ENCODE measurements at regions not wholly inside any gene's neighbourhood (a gene's known extent, or its start where the extent isn't known, plus 50 kb on each side); places are given as distances from the start of the nearest gene placed in this dataset.

- Histone ChIP-seq H4K20me1 (ENCODE audit: insufficient read depth, low read length) (no peaks in the 10 kb centered on the region), H3K4me2 (ENCODE audit: low read length) (no peak overlapping the region), H3K27ac (ENCODE audit: low read depth, low read length, poor library complexity, severe bottlenecking) (no peak overlapping the region), H3K4me3 (ENCODE audit: low read depth, low read length, poor library complexity, severe bottlenecking) (no peak overlapping the region), H2AFZ (ENCODE audit: low read length) (no peak overlapping the region), H3K4me1 (ENCODE audit: insufficient read depth, low read length, poor library complexity, severe bottlenecking) (no peaks in the 10 kb centered on the region), H3K9me2 (ENCODE audit: insufficient read depth, low read length) (no peaks in the 10 kb centered on the region), H3K36me3 (ENCODE audit: insufficient read depth, low read length) (no peaks in the 10 kb centered on the region), H3K79me2 (ENCODE audit: insufficient read depth, low read depth, low read length) (no peaks in the 10 kb centered on the region), H3K9me3 (ENCODE audit: low read length) (no peaks in the 10 kb centered on the region)
- intact Hi-C loops (cut with micrococcal nuclease; ENCODE audit: unreplicated experiment) = no loop called here
- CTCF ChIA-PET (ENCODE audit: unreplicated experiment) = no interaction called here
- POLR2A ChIA-PET = interaction anchor here (0.6 kb wide), 1 partner anchor 244 kb away, joined by 3 read pairs; no protein-coding TSS in a partner anchor
- TF ChIP-seq EZH2phosphoT487 (IDR thresholded peaks at IDR 0.05; ENCODE audit: borderline replicate concordance, low read depth, low read length) (no peak), CTCF (conservative IDR thresholded peaks at IDR 0.05; ENCODE audit: low read length) (no peak)
- BruUV-seq (replicated peaks) = no TSS peak
- no peak for DNase-seq (ENCODE audit: low spot score)
These were observed 156.2 kb downstream of the UXS1 start for GRCh38 chr2:106037932-106038331.

DNA sequence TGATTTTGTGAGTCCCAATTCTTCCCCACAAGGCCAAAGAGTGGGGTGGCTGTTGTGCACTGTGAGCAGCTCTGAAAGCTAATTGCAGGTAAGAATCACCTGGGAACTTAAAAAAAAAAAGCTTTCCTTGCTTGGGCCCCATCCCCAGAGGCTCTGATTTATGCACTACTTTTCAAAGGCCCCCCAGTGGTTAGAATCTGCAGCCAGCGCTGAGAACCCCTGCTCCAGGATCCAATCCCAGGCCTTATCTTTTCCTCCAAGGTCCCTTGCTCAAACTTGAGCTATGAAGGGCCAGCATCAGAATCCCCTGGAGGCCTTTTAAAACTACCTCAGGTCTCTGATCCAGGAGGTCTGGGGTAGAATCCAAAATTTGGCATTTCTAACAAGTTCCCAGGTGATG, 156.8 kb downstream of the UXS1 start:
- Histone ChIP-seq H3K9me2 (ENCODE audit: insufficient read depth, low read length) (no peaks in the 10 kb centered on the region), H3K9me3 (ENCODE audit: low read length) (no peaks in the 10 kb centered on the region), H3K4me2 (ENCODE audit: low read length) (no peak overlapping the region), H3K36me3 (ENCODE audit: insufficient read depth, low read length) (no peaks in the 10 kb centered on the region), H3K4me1 (ENCODE audit: insufficient read depth, low read length, poor library complexity, severe bottlenecking) (no peaks in the 10 kb centered on the region), H4K20me1 (ENCODE audit: insufficient read depth, low read length) (no peaks in the 10 kb centered on the region), H2AFZ (ENCODE audit: low read length) (no peak overlapping the region), H3K79me2 (ENCODE audit: insufficient read depth, low read depth, low read length) (no peaks in the 10 kb centered on the region), H3K27ac (ENCODE audit: low read depth, low read length, poor library complexity, severe bottlenecking) (no peak overlapping the region), H3K4me3 (ENCODE audit: low read depth, low read length, poor library complexity, severe bottlenecking) (no peak overlapping the region)
- TF ChIP-seq CTCF (conservative IDR thresholded peaks at IDR 0.05; ENCODE audit: low read length) (no peak; the same call in 1 of the 2 replicates), EZH2phosphoT487 (IDR thresholded peaks at IDR 0.05; ENCODE audit: borderline replicate concordance, low read depth, low read length) (no peak)
- intact Hi-C loops (cut with micrococcal nuclease; ENCODE audit: unreplicated experiment) = no loop called here
- DNase-seq (ENCODE audit: low spot score) = no peak
- no TSS peak for BruUV-seq (replicated peaks)
- CTCF ChIA-PET (ENCODE audit: unreplicated experiment) = no interaction called here
- POLR2A ChIA-PET = no interaction called here

GRCh38 chr2:106034325-106034724, 159.8 kb downstream of the UXS1 start:
- no peaks in the 10 kb centered on the region for H3K4me1 ChIP-seq (ENCODE audit: insufficient read depth, low read length, poor library complexity, severe bottlenecking)
- ChIA-PET CTCF (ENCODE audit: unreplicated experiment) (no interaction called here), POLR2A (interaction anchor here (0.5 to 0.6 kb wide), 2 partner anchors 15 to 17 kb away, joined by 3 read pairs; no protein-coding TSS in a partner anchor)
- H3K36me3 ChIP-seq (ENCODE audit: insufficient read depth, low read length) = no peaks in the 10 kb centered on the region
- no peak overlapping the region for H2AFZ ChIP-seq (ENCODE audit: low read length)
- H3K79me2 ChIP-seq (ENCODE audit: insufficient read depth, low read depth, low read length) = no peaks in the 10 kb centered on the region
- H3K4me2 ChIP-seq (ENCODE audit: low read length) = no peak overlapping the region
- no peak overlapping the region for H3K27ac ChIP-seq (ENCODE audit: low read depth, low read length, poor library complexity, severe bottlenecking)
- no peaks in the 10 kb centered on the region for H3K9me3 ChIP-seq (ENCODE audit: low read length)
- H3K9me2 ChIP-seq (ENCODE audit: insufficient read depth, low read length) = no peaks in the 10 kb centered on the region
- H3K4me3 ChIP-seq (ENCODE audit: low read depth, low read length, poor library complexity, severe bottlenecking) = no peak overlapping the region
- no peak for DNase-seq (ENCODE audit: low spot score)
- intact Hi-C loops (cut with micrococcal nuclease; ENCODE audit: unreplicated experiment) = no loop called here
- TF ChIP-seq CTCF (conservative IDR thresholded peaks at IDR 0.05; ENCODE audit: low read length) = no peak
- no peak for TF ChIP-seq EZH2phosphoT487 (IDR thresholded peaks at IDR 0.05; ENCODE audit: borderline replicate concordance, low read depth, low read length)
- no peaks in the 10 kb centered on the region for H4K20me1 ChIP-seq (ENCODE audit: insufficient read depth, low read length)
- no TSS peak for BruUV-seq (replicated peaks)
